GM23338 (cell line): ENCODE measurements at regions not wholly inside any gene's neighbourhood (a gene's known extent, or its start where the extent isn't known, plus 50 kb on each side); places are given as distances from the start of the nearest gene placed in this dataset.

Experiments
- CTCF ChIP-seq, 2 experiments: fragments of 200-600 bp in 1 of 2; sonication (generic) in 1 of 2; conservative IDR thresholded peaks; 2 replicates each; pipeline versions ENCODE4 v1.5.1 to v1.6.1; 2016 to 2017; ENCODE audit warnings: antibody characterized with exemption in 2 of 2, low read depth in 2 of 2, mild to moderate bottlenecking in 2 of 2, moderate library complexity in 1 of 2
- POLR2AphosphoS5 ChIP-seq: IDR thresholded peaks from 2 replicates; pipeline ENCODE4 v1.6.1; 2016; ENCODE audit warnings: antibody characterized with exemption, low read depth
- REST ChIP-seq: IDR thresholded peaks from one replicate; pipeline ENCODE4 v1.6.1; 2018; ENCODE audit warnings: antibody characterized with exemption; ENCODE audit not compliant: unreplicated experiment

GRCh38 chr5:58274191-58274590, 185.7 kb downstream of the PLK2 start:
- no peak for TF ChIP-seq REST
- no peak for TF ChIP-seq CTCF (conservative IDR thresholded peaks at IDR 0.05; ENCODE audit: low read depth in 2 of 2)
- no peak for TF ChIP-seq POLR2AphosphoS5
